HEK293 (cell line): ENCODE measurements at regions not wholly inside any gene's neighbourhood (a gene's known extent, or its start where the extent isn't known, plus 50 kb on each side); places are given as distances from the start of the nearest gene placed in this dataset.
A peak's percentile ranks its signal among the peaks of the same experiment; 100 is the strongest.

Source experiments
- CTCF ChIA-PET: fragments of 350-600 bp; formaldehyde crosslinking; extraction: SDS; loops from one replicate; lab custom pipeline; 2021; ENCODE audit warnings: antibody characterized with exemption; lab: Yijun Ruan, JAX
- POLR2A ChIA-PET: fragments of 300-600 bp; formaldehyde crosslinking; extraction: SDS; loops from one replicate; lab custom pipeline; 2020; ENCODE audit warnings: antibody characterized with exemption, inconsistent platforms; lab: Yijun Ruan, JAX
- H3K27ac ChIP-seq: fragments of 200-500 bp; sonication (Bioruptor generic); 2 replicates; pipeline ENCODE4 v1.5.1; 2014; ENCODE audit warnings: low read depth, low read length, control low read depth, inconsistent platforms; ENCODE audit errors: extremely low read depth
- H3K36me3 ChIP-seq, 2 experiments: fragments of 200-500 bp in 1 of 2; sonication (Bioruptor generic) in 1 of 2; 1 replicate in 1 of 2; 2 replicates in 1 of 2; pipeline ENCODE4 v1.5.1; 2014 to 2017; ENCODE audit warnings: inconsistent platforms in 2 of 2, low read length in 2 of 2; ENCODE audit not compliant: control insufficient read depth in 2 of 2, insufficient read depth in 1 of 2
- H3K4me1 ChIP-seq: fragments of 200-500 bp; sonication (Bioruptor generic); 2 replicates; pipeline ENCODE4 v1.5.1; 2014; ENCODE audit warnings: mild to moderate bottlenecking, low read length, inconsistent platforms; ENCODE audit not compliant: control insufficient read depth, insufficient read depth
- H3K4me3 ChIP-seq: 2 replicates; pipeline ENCODE4 v1.5.1; 2011; ENCODE audit warnings: low read depth, mild to moderate bottlenecking, control low read depth, low read length, moderate library complexity
- H3K9me3 ChIP-seq: fragments of 200-500 bp; sonication (Bioruptor generic); 2 replicates; pipeline ENCODE4 v1.5.1; 2014; ENCODE audit warnings: low read depth, low read length, inconsistent platforms; ENCODE audit not compliant: control insufficient read depth, insufficient read depth
- GLIS1 ChIP-seq: fragments of 450-650 bp; formaldehyde crosslinking; IDR thresholded peaks from 2 replicates; pipeline ENCODE4 v1.5.1; 2016; ENCODE audit warnings: missing biosample characterization, missing genetic modification characterization
- IKZF3 ChIP-seq: fragments of 450-650 bp; IDR thresholded peaks from 2 replicates; pipeline ENCODE4 v1.5.0; 2018; ENCODE audit warnings: missing biosample characterization, mild to moderate bottlenecking, missing genetic modification characterization, moderate library complexity
- MZF1 ChIP-seq: fragments of 450-650 bp; formaldehyde crosslinking; IDR thresholded peaks from 2 replicates; pipeline ENCODE4 v1.5.1; 2017; ENCODE audit warnings: missing biosample characterization, missing genetic modification characterization, borderline replicate concordance
- OSR2 ChIP-seq: fragments of 450-650 bp; formaldehyde crosslinking; IDR thresholded peaks from 2 replicates; pipeline ENCODE4 v1.5.1; 2016; ENCODE audit warnings: missing biosample characterization, missing genetic modification characterization
- PRDM2 ChIP-seq: fragments of 450-650 bp; formaldehyde crosslinking; IDR thresholded peaks from 2 replicates; pipeline ENCODE4 v1.5.1; 2016; ENCODE audit warnings: missing biosample characterization, missing genetic modification characterization, borderline replicate concordance
- SP7 ChIP-seq: fragments of 450-650 bp; formaldehyde crosslinking; IDR thresholded peaks from 2 replicates; pipeline ENCODE4 v1.5.1; 2016; ENCODE audit warnings: missing biosample characterization, missing genetic modification characterization
- ZNF155 ChIP-seq: fragments of 450-650 bp; formaldehyde crosslinking; IDR thresholded peaks from 2 replicates; pipeline ENCODE4 v1.5.1; 2016; ENCODE audit warnings: missing biosample characterization, missing genetic modification characterization
- ZNF169 ChIP-seq: fragments of 450-650 bp; formaldehyde crosslinking; IDR thresholded peaks from 2 replicates; pipeline ENCODE4 v1.5.1; 2016; ENCODE audit warnings: missing biosample characterization, missing genetic modification characterization
- ZNF184 ChIP-seq: fragments of 450-650 bp; IDR thresholded peaks from 2 replicates; pipeline ENCODE4 v1.5.1; 2018; ENCODE audit warnings: missing biosample characterization, mild to moderate bottlenecking, missing genetic modification characterization
- ZNF223 ChIP-seq: fragments of 450-650 bp; formaldehyde crosslinking; IDR thresholded peaks from 2 replicates; pipeline ENCODE4 v1.5.1; 2016; ENCODE audit warnings: missing biosample characterization, missing genetic modification characterization
- ZNF341 ChIP-seq: fragments of 450-650 bp; formaldehyde crosslinking; IDR thresholded peaks from 2 replicates; pipeline ENCODE4; 2016; ENCODE audit warnings: low read depth, missing biosample characterization, missing genetic modification characterization
- ZNF560 ChIP-seq: fragments of 450-650 bp; formaldehyde crosslinking; IDR thresholded peaks from 2 replicates; pipeline ENCODE4 v1.5.1; 2017; ENCODE audit warnings: missing biosample characterization, missing genetic modification characterization, borderline replicate concordance
- ZNF677 ChIP-seq: fragments of 450-650 bp; IDR thresholded peaks from 2 replicates; pipeline ENCODE4 v1.5.0; 2018; ENCODE audit warnings: missing biosample characterization, mild to moderate bottlenecking, missing genetic modification characterization, moderate library complexity
- ZNF692 ChIP-seq: fragments of 450-650 bp; formaldehyde crosslinking; IDR thresholded peaks from 2 replicates; pipeline ENCODE4 v1.5.1; 2016; ENCODE audit warnings: missing biosample characterization, missing genetic modification characterization
- TF ChIP-seq, protein P1 (sequence below): fragments of 450-650 bp; formaldehyde crosslinking; IDR thresholded peaks from 2 replicates; pipeline ENCODE4 v1.5.1; 2016; ENCODE audit warnings: missing biosample characterization, missing genetic modification characterization, low read depth
- TF ChIP-seq, protein P2 (sequence below): fragments of 450-650 bp; formaldehyde crosslinking; IDR thresholded peaks from 2 replicates; pipeline ENCODE4 v1.5.0; 2017; ENCODE audit warnings: missing biosample characterization, missing genetic modification characterization, borderline replicate concordance
- TF ChIP-seq, protein P3 (sequence below): fragments of 450-650 bp; formaldehyde crosslinking; IDR thresholded peaks from 2 replicates; pipeline ENCODE4 v1.5.1; 2017; ENCODE audit warnings: missing biosample characterization, missing genetic modification characterization

DNA sequence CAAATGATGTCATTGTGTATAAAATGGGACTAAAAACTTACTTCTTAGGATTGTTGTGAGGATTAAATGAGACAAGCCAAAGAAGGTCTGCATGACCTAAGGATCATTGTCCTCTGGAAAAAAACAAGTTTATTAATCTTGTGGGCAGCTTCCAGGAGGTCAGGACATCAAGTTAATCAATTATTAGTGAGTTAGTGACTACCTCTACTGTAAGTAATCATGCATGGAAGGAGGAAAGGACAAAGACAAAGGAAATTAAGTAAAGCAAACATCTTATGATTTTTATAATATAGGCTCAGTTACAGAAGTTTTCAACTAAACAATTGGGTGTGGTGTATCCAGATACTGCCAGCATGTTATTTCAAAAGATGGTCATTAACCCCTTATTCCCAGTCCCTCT, 129.3 kb upstream of the TUT7 start:
- no peak for TF ChIP-seq ZNF692 (tag by site-specific recombination)
- TF ChIP-seq, protein P1, sequence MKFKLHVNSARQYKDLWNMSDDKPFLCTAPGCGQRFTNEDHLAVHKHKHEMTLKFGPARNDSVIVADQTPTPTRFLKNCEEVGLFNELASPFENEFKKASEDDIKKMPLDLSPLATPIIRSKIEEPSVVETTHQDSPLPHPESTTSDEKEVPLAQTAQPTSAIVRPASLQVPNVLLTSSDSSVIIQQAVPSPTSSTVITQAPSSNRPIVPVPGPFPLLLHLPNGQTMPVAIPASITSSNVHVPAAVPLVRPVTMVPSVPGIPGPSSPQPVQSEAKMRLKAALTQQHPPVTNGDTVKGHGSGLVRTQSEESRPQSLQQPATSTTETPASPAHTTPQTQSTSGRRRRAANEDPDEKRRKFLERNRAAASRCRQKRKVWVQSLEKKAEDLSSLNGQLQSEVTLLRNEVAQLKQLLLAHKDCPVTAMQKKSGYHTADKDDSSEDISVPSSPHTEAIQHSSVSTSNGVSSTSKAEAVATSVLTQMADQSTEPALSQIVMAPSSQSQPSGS (tag by site-specific recombination): peak; percentile 34; the same call in 1 of the 2 replicates
- TF ChIP-seq ZNF560 (tag by site-specific recombination): no peak
- no peak for TF ChIP-seq SP7 (tag by site-specific recombination)
- no peak for TF ChIP-seq GLIS1
- Histone ChIP-seq H3K4me1 (no peaks in the 10 kb centered on the region), H3K27ac (no peak overlapping the region), H3K4me3 (no peak overlapping the region), H3K9me3 (no peaks in the 10 kb centered on the region), H3K36me3 (no peaks in the 10 kb centered on the region)
- ChIA-PET POLR2A (no interaction called here), CTCF (interaction anchor here (1.8 kb wide), 1 partner anchor 49 kb away, joined by 6 read pairs; no protein-coding TSS in a partner anchor)

DNA sequence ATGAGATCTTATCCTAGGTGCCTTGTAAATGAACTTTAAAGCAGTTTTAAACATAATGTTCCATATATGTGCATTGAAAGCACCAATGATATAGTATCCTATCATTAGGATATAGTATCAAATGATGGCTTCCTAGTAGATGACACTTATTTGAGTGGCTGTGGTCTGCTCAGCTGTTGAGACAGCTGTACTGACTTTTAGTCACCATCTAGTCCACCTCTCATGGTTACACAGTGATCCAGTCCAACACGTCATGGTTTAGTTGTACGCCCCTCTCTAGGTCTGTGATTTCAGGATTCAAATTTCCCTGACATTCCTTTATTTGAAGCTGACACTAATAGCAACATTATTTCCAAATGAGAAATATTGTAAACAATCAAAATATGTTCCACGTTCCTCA, 127.3 kb upstream of the TUT7 start:
- H3K4me3 ChIP-seq: no peak overlapping the region
- H3K36me3 ChIP-seq: no peaks in the 10 kb centered on the region
- H3K9me3 ChIP-seq: no peaks in the 10 kb centered on the region
- TF ChIP-seq OSR2 (no peak), ZNF169 (tag by site-specific recombination) (no peak), MZF1 (no peak), ZNF677 (tag by site-specific recombination) (no peak), PRDM2 (tag by site-specific recombination) (no peak), IKZF3 (tag by site-specific recombination) (no peak), ZNF155 (tag by site-specific recombination) (no peak), ZNF223 (tag by site-specific recombination) (no peak), ZNF184 (no peak), ZNF341 (no peak), GLIS1 (no peak)
- TF ChIP-seq, protein P2, sequence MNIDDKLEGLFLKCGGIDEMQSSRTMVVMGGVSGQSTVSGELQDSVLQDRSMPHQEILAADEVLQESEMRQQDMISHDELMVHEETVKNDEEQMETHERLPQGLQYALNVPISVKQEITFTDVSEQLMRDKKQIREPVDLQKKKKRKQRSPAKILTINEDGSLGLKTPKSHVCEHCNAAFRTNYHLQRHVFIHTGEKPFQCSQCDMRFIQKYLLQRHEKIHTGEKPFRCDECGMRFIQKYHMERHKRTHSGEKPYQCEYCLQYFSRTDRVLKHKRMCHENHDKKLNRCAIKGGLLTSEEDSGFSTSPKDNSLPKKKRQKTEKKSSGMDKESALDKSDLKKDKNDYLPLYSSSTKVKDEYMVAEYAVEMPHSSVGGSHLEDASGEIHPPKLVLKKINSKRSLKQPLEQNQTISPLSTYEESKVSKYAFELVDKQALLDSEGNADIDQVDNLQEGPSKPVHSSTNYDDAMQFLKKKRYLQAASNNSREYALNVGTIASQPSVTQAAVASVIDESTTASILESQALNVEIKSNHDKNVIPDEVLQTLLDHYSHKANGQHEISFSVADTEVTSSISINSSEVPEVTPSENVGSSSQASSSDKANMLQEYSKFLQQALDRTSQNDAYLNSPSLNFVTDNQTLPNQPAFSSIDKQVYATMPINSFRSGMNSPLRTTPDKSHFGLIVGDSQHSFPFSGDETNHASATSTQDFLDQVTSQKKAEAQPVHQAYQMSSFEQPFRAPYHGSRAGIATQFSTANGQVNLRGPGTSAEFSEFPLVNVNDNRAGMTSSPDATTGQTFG (tag by site-specific recombination): no peak
- TF ChIP-seq, protein P3, sequence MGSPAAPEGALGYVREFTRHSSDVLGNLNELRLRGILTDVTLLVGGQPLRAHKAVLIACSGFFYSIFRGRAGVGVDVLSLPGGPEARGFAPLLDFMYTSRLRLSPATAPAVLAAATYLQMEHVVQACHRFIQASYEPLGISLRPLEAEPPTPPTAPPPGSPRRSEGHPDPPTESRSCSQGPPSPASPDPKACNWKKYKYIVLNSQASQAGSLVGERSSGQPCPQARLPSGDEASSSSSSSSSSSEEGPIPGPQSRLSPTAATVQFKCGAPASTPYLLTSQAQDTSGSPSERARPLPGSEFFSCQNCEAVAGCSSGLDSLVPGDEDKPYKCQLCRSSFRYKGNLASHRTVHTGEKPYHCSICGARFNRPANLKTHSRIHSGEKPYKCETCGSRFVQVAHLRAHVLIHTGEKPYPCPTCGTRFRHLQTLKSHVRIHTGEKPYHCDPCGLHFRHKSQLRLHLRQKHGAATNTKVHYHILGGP (tag by site-specific recombination): no peak
- CTCF ChIA-PET: no interaction called here
- H3K4me1 ChIP-seq: no peaks in the 10 kb centered on the region
- no peak overlapping the region for H3K27ac ChIP-seq
- POLR2A ChIA-PET: no interaction called here
